ENCODE measurements at regions not wholly inside any gene's neighbourhood (a gene's known extent, or its start where the extent isn't known, plus 50 kb on each side); places are given as distances from the start of the nearest gene placed in this dataset.

- TF ChIP-seq CTCF (conservative IDR thresholded peaks at IDR 0.05 in 1 of 2, IDR thresholded peaks at IDR 0.05 in 1 of 2; ENCODE audit: extremely low read depth in 1 of 2, insufficient read depth in 1 of 2, low read depth in 1 of 2, low read length in 2 of 2): no peak
- no peak for TF ChIP-seq EZH2 (IDR thresholded peaks at IDR 0.05; ENCODE audit: borderline replicate concordance, low read length)
These were observed 241.8 kb upstream of the NR2F2 start for GRCh38 chr15:96088650-96089049.
